ENCODE measurements at regions not wholly inside any gene's neighbourhood (a gene's known extent, or its start where the extent isn't known, plus 50 kb on each side); places are given as distances from the start of the nearest gene placed in this dataset.

DNA sequence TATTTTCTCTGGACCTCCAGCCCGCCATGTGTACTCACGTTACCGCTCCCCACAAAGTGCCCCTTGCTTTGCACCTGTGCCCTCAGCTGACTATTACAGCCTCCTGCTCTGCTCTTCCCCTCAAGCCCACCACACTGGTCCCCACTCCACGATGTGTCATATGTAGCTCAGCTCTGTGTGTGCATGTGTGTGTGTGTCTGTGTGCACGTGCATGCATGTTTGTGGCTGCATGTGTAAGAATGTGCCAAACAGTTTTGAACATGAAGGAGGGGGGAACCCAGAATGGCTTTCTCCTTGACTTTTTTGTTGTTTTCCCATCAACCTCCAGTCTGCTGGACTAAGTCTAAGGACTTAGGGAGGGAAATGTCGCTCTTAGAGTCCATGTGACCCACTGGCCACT, 54.8 kb upstream of the BTRC start:
- no peak for DNase-seq

- DNase-seq, result peak; percentile 50
Measured at GRCh38 chr10:101301111-101301731, 52.7 kb upstream of the BTRC start.

GRCh38 chr10:101303087-101303703, 50.8 kb upstream of the BTRC start:
- DNase-seq, result no peak
